GM12874 (cell line): ENCODE measurements at regions not wholly inside any gene's neighbourhood (a gene's known extent, or its start where the extent isn't known, plus 50 kb on each side); places are given as distances from the start of the nearest gene placed in this dataset.

ENCODE experiments used
- CTCF ChIP-seq: IDR thresholded peaks from 2 replicates; pipeline ENCODE4 v1.5.1; 2011; ENCODE audit warnings: low read depth, mild to moderate bottlenecking, control low read depth, low read length, moderate library complexity; ENCODE audit not compliant: insufficient read depth

- TF ChIP-seq CTCF, result no peak
Measured at GRCh38 chr6:106918115-106918514, 56.4 kb downstream of the CD24 start.

GRCh38 chr6:106916891-106917290 lies 57.6 kb downstream of the CD24 start:
- TF ChIP-seq CTCF, result no peak

GRCh38 chr6:106913676-106914280 lies 60.8 kb downstream of the CD24 start:
- TF ChIP-seq CTCF, result no peak

- no peak for TF ChIP-seq CTCF
Measured at GRCh38 chr6:106913111-106913510, 61.4 kb downstream of the CD24 start.

- TF ChIP-seq CTCF, result no peak
Measured at GRCh38 chr6:106912091-106912490, 62.4 kb downstream of the CD24 start.

- TF ChIP-seq CTCF, result no peak
Measured at GRCh38 chr6:106910999-106911949, 63.3 kb downstream of the CD24 start.

- no peak for TF ChIP-seq CTCF
Measured at GRCh38 chr6:106908386-106908840, 66.1 kb downstream of the CD24 start.
